SK-N-SH (cell line): ENCODE measurements at regions not wholly inside any gene's neighbourhood (a gene's known extent, or its start where the extent isn't known, plus 50 kb on each side); places are given as distances from the start of the nearest gene placed in this dataset.

Experiments used
- CTCF ChIA-PET: fragments of 300-600, 350-600 bp; formaldehyde crosslinking; extraction: SDS; loops from one replicate; lab custom pipeline; 2021; lab: Yijun Ruan, JAX
- POLR2A ChIA-PET: fragments of 350-600 bp; sonication (Branson Sonifier 250); formaldehyde crosslinking; extraction: SDS; loops from one replicate; lab custom pipeline; 2020; ENCODE audit warnings: antibody characterized with exemption, inconsistent platforms; lab: Yijun Ruan, JAX
- DNase-seq: peaks from one replicate; pipeline ENCODE4 v3.0.0; 2012
- H2AFZ ChIP-seq: fragments of 200-600 bp; sonication (generic); 2 replicates; pipeline ENCODE4 v1.8.1; 2016; ENCODE audit warnings: antibody characterized with exemption, mild to moderate bottlenecking, low read depth
- H3F3A ChIP-seq: fragments of 200-600 bp; sonication (generic); replicated peaks from 2 replicates; pipeline ENCODE3; 2016; ENCODE audit warnings: antibody characterized with exemption, mild to moderate bottlenecking; ENCODE audit not compliant: insufficient read depth
- H3K27ac ChIP-seq, 2 experiments: fragments of 200-500 bp in 1 of 2; fragments of 200-600 bp in 1 of 2; sonication (Bioruptor generic) in 1 of 2; sonication (generic), shearing (Covaris generic) in 1 of 2; 2 replicates each; pipeline versions ENCODE4 v1.5.1 to v1.6.1; 2014 to 2016; ENCODE audit warnings: low read depth in 2 of 2, inconsistent platforms in 1 of 2, low read length in 1 of 2, mild to moderate bottlenecking in 1 of 2, mixed read lengths in 1 of 2
- H3K27me3 ChIP-seq: fragments of 200-600 bp; sonication (generic), shearing (Covaris generic); 2 replicates; pipeline ENCODE4 v1.6.1; 2016; ENCODE audit warnings: mixed run types; ENCODE audit not compliant: insufficient read depth
- H3K36me3 ChIP-seq, 2 experiments: fragments of 200-500 bp in 1 of 2; fragments of 200-600 bp in 1 of 2; sonication (Bioruptor generic) in 1 of 2; sonication (generic) in 1 of 2; replicated peaks in 1 of 2; 2 replicates each; pipeline versions ENCODE3 to v1.5.1; 2014 to 2016; ENCODE audit warnings: low read length in 1 of 2, mild to moderate bottlenecking in 1 of 2; ENCODE audit not compliant: insufficient read depth in 2 of 2, control insufficient read depth in 1 of 2
- H3K4me1 ChIP-seq, 2 experiments: fragments of 200-500 bp in 1 of 2; fragments of 200-600 bp in 1 of 2; sonication (Bioruptor generic) in 1 of 2; sonication (generic), shearing (Covaris generic) in 1 of 2; 2 replicates each; pipeline versions ENCODE4 v1.5.1 to v1.6.1; 2014 to 2016; ENCODE audit warnings: low read depth in 1 of 2, low read length in 1 of 2, mixed run types in 1 of 2; ENCODE audit not compliant: insufficient read depth in 2 of 2, control insufficient read depth in 1 of 2
- H3K4me2 ChIP-seq: fragments of 200-600 bp; sonication (generic), shearing (Covaris generic); 2 replicates; pipeline ENCODE4 v1.6.1; 2017; ENCODE audit warnings: mixed run types
- H3K4me3 ChIP-seq, 2 experiments: fragments of 200-500 bp in 1 of 2; fragments of 200-600 bp in 1 of 2; sonication (Bioruptor generic) in 1 of 2; sonication (generic), shearing (Covaris generic) in 1 of 2; 2 replicates each; pipeline versions ENCODE4 v1.5.1 to v1.8.1; 2014 to 2016; ENCODE audit warnings: low read depth in 2 of 2, inconsistent platforms in 1 of 2, low read length in 1 of 2, mild to moderate bottlenecking in 1 of 2, mixed read lengths in 1 of 2, moderate library complexity in 1 of 2
- H3K79me2 ChIP-seq: fragments of 200-600 bp; sonication (generic); 2 replicates; pipeline ENCODE4 v1.8.1; 2017; ENCODE audit warnings: mild to moderate bottlenecking; ENCODE audit not compliant: insufficient read depth
- H3K9ac ChIP-seq: fragments of 200-600 bp; sonication (generic); 2 replicates; pipeline ENCODE4 v1.6.1; 2017; ENCODE audit warnings: mixed run types
- H3K9me2 ChIP-seq: fragments of 200-600 bp; sonication (generic); 2 replicates; pipeline ENCODE4 v1.6.1; 2017; ENCODE audit warnings: mixed run types
- H3K9me3 ChIP-seq: fragments of 200-600 bp; sonication (generic); 2 replicates; pipeline ENCODE4 v1.6.1; 2017; ENCODE audit warnings: mixed run types, mild to moderate bottlenecking, moderate library complexity
- H4K20me1 ChIP-seq: fragments of 200-600 bp; sonication (generic); 2 replicates; pipeline ENCODE4 v1.6.1; 2017; ENCODE audit warnings: mild to moderate bottlenecking, mixed run types; ENCODE audit not compliant: insufficient read depth
- CHD2 ChIP-seq: fragments of 150-350 bp; IDR thresholded peaks from 2 replicates; pipeline ENCODE4 v1.6.1; 2018; ENCODE audit warnings: low read length; ENCODE audit not compliant: partially characterized antibody
- ELF1 ChIP-seq: IDR thresholded peaks from 2 replicates; pipeline ENCODE4 v1.4.0; 2012
- EP300 ChIP-seq, 2 experiments: IDR thresholded peaks; 2 replicates each; pipeline versions ENCODE4 v1.4.0 to v1.6.1; 2012; ENCODE audit warnings: borderline replicate concordance in 1 of 2, low read depth in 1 of 2, low read length in 1 of 2
- FOSL2 ChIP-seq: IDR thresholded peaks from 2 replicates; pipeline ENCODE4 v1.4.0; 2012; ENCODE audit warnings: low read depth, mild to moderate bottlenecking, moderate library complexity, borderline replicate concordance
- NRF1 ChIP-seq: IDR thresholded peaks from 2 replicates; pipeline ENCODE4 v1.6.1; 2012; ENCODE audit warnings: low read depth, mild to moderate bottlenecking, low read length
- REST ChIP-seq: IDR thresholded peaks from 2 replicates; pipeline ENCODE4 v1.6.1; 2012; ENCODE audit warnings: mild to moderate bottlenecking, low read depth, low read length, moderate library complexity
- RFX5 ChIP-seq: IDR thresholded peaks from 2 replicates; pipeline ENCODE4 v1.6.1; 2012; ENCODE audit warnings: mild to moderate bottlenecking, improper control_type of control experiment, low read length
- SIN3A ChIP-seq: IDR thresholded peaks from 2 replicates; pipeline ENCODE4 v1.6.1; 2012; ENCODE audit warnings: low read depth, mild to moderate bottlenecking, low read length, moderate library complexity, borderline replicate concordance
- SMC3 ChIP-seq: IDR thresholded peaks from 2 replicates; pipeline ENCODE4 v1.6.1; 2012; ENCODE audit warnings: low read depth, low read length, improper control_type of control experiment
- YY1 ChIP-seq: IDR thresholded peaks from 2 replicates; pipeline ENCODE4 v1.4.0; 2012; ENCODE audit warnings: low read depth, mild to moderate bottlenecking
- WGBS: methylation state at CpG from one replicate; pipeline ENCODE4 v1.1.6; 2017; ENCODE audit warnings: low lambda C conversion rate; 5-methylcytosine and 5-hydroxymethylcytosine counted together

- no peaks in the 10 kb centered on the region for H3K36me3 ChIP-seq
- H3F3A ChIP-seq = no peaks in the 10 kb centered on the region
- ChIA-PET CTCF (interaction anchor here (1.1 to 1.4 kb wide), 2 partner anchors 9 to 36 kb away, joined by 3 to 4 read pairs; no protein-coding TSS in a partner anchor), POLR2A (no interaction called here)
- no peak overlapping the region for H2AFZ ChIP-seq
- H3K79me2 ChIP-seq = no peaks in the 10 kb centered on the region
- H3K9me3 ChIP-seq = no peaks in the 10 kb centered on the region
- no peaks in the 10 kb centered on the region for H3K4me1 ChIP-seq
- H4K20me1 ChIP-seq = no peaks in the 10 kb centered on the region
- 12% methylated on average over 3 of the region's 3 CpGs for WGBS
- no peak overlapping the region for H3K27ac ChIP-seq
- H3K9me2 ChIP-seq = 0 out of 2 replicates have a peak, but pooled peaks cover under 1% of the 10 kb centered on the region
- no peak overlapping the region for H3K4me3 ChIP-seq
- H3K27me3 ChIP-seq = peaks cover 9% of the 10 kb centered on the region; the same call in 1 of the 2 replicates
- H3K9ac ChIP-seq = no peak overlapping the region
- TF ChIP-seq FOSL2 (no peak), REST (no peak)
- H3K4me2 ChIP-seq = no peak overlapping the region
- DNase-seq = no peak
Observed at GRCh38 chr2:19419211-19419880, 60.9 kb upstream of the OSR1 start.

- CTCF ChIA-PET = no interaction called here
Observed at GRCh38 chr2:19416784-19417684, 58.6 kb upstream of the OSR1 start.

More at GRCh38 chr2:19416784-19417684, 58.6 kb upstream of the OSR1 start:
- H3K9me2 ChIP-seq = 0 out of 2 replicates have a peak, but pooled peaks cover 2% of the 10 kb centered on the region
- H3K4me2 ChIP-seq = no peak overlapping the region
- no peaks in the 10 kb centered on the region for H3F3A ChIP-seq
- H4K20me1 ChIP-seq = no peaks in the 10 kb centered on the region
- no peaks in the 10 kb centered on the region for H3K4me1 ChIP-seq
- no peak overlapping the region for H3K4me3 ChIP-seq
- H3K27me3 ChIP-seq = peaks cover 9% of the 10 kb centered on the region; the same call in 1 of the 2 replicates
- H3K27ac ChIP-seq = no peak overlapping the region
- H3K36me3 ChIP-seq = no peaks in the 10 kb centered on the region
- H3K79me2 ChIP-seq = no peaks in the 10 kb centered on the region
- 29% methylated on average over 3 of the region's 3 CpGs for WGBS
- TF ChIP-seq CHD2 (no peak), SMC3 (no peak), SIN3A (no peak), RFX5 (no peak), YY1 (no peak), EP300 (IDR thresholded peaks at IDR 0.05; ENCODE audit: borderline replicate concordance in 1 of 2, low read depth in 1 of 2, low read length in 1 of 2) (no peak), NRF1 (no peak), ELF1 (no peak)
- H2AFZ ChIP-seq = no peak overlapping the region
- no peaks in the 10 kb centered on the region for H3K9me3 ChIP-seq
- no peak for DNase-seq
- H3K9ac ChIP-seq = no peak overlapping the region
- POLR2A ChIA-PET = no interaction called here
